A673 (cell line): ENCODE measurements at regions not wholly inside any gene's neighbourhood (a gene's known extent, or its start where the extent isn't known, plus 50 kb on each side); places are given as distances from the start of the nearest gene placed in this dataset.

Source experiments
- CTCF ChIP-seq: fragments of 300-800, 200-600 bp; sonication (generic); conservative IDR thresholded peaks from 2 replicates; pipeline ENCODE4 v1.5.1; 2017; ENCODE audit warnings: low read depth, mild to moderate bottlenecking, antibody characterized with exemption, low read length, moderate library complexity, mixed read lengths
- EZH2 ChIP-seq: fragments of 200-600 bp; sonication (generic); IDR thresholded peaks from 2 replicates; pipeline ENCODE4 v1.6.1; 2017; ENCODE audit warnings: borderline replicate concordance, low read depth, mild to moderate bottlenecking, mixed read lengths, antibody characterized with exemption, low read length; ENCODE audit not compliant: poor library complexity, severe bottlenecking

- no peak for TF ChIP-seq CTCF
- TF ChIP-seq EZH2, result no peak
Measured at GRCh38 chrX:113330416-113330815, 489.8 kb upstream of the AMOT start.
